OCI-LY7 (cell line): ENCODE measurements at regions not wholly inside any gene's neighbourhood (a gene's known extent, or its start where the extent isn't known, plus 50 kb on each side); places are given as distances from the start of the nearest gene placed in this dataset.

Experiments
- BruUV-seq: library from RNA; stranded (reverse); fragments of 400-500 nt; replicated peaks from 2 replicates; lab custom pipeline; 2021; lab: Mats Ljungman, UMichigan
- CTCF ChIA-PET: fragments of 300-600 bp; sonication (Branson Sonifier 250); formaldehyde crosslinking; loops from one replicate; lab custom pipeline; 2022; ENCODE audit warnings: antibody characterized with exemption; ENCODE audit not compliant: unreplicated experiment; lab: Charles Lee
- POLR2A ChIA-PET: fragments of 300-600 bp; sonication (Branson Sonifier 250); formaldehyde crosslinking; loops from one replicate; lab custom pipeline; 2022; ENCODE audit warnings: antibody characterized with exemption; lab: Charles Lee
- DNase-seq: peaks from one replicate; pipeline ENCODE4 v3.0.0-alpha.2; 2015; ENCODE audit warnings: low spot score
- H2AFZ ChIP-seq: fragments of 200-600 bp; sonication (generic), shearing (Covaris generic); 2 replicates; pipeline ENCODE4 v1.6.1; 2014; ENCODE audit warnings: mild to moderate bottlenecking, antibody characterized with exemption, low read length, moderate library complexity
- H3K27ac ChIP-seq: fragments of 200-600 bp; sonication (generic); 2 replicates; pipeline ENCODE4 v1.5.1; 2014; ENCODE audit warnings: mixed run types, low read depth, mild to moderate bottlenecking, moderate library complexity, low read length, inconsistent platforms; ENCODE audit not compliant: poor library complexity, severe bottlenecking
- H3K36me3 ChIP-seq: fragments of 200-600 bp; sonication (generic); 2 replicates; pipeline ENCODE4 v1.6.1; 2014; ENCODE audit warnings: mild to moderate bottlenecking, antibody characterized with exemption, low read length, moderate library complexity, mixed read lengths; ENCODE audit not compliant: insufficient read depth
- H3K4me1 ChIP-seq: fragments of 200-600 bp; sonication (generic); 2 replicates; pipeline ENCODE4 v1.5.1; 2014; ENCODE audit warnings: mild to moderate bottlenecking, low read length; ENCODE audit not compliant: insufficient read depth, poor library complexity, severe bottlenecking
- H3K4me2 ChIP-seq: fragments of 200-600 bp; sonication (generic); 2 replicates; pipeline ENCODE4 v1.6.1; 2014; ENCODE audit warnings: mild to moderate bottlenecking, low read length
- H3K4me3 ChIP-seq: fragments of 200-600 bp; sonication (generic); 2 replicates; pipeline ENCODE4 v1.5.1; 2014; ENCODE audit warnings: mild to moderate bottlenecking, low read depth, low read length; ENCODE audit not compliant: poor library complexity, severe bottlenecking
- H3K79me2 ChIP-seq: fragments of 200-600 bp; sonication (generic); 2 replicates; pipeline ENCODE4 v1.6.1; 2016; ENCODE audit warnings: low read depth, mild to moderate bottlenecking, low read length, moderate library complexity, mixed read lengths; ENCODE audit not compliant: insufficient read depth
- H3K9me2 ChIP-seq: fragments of 200-600 bp; sonication (generic); 2 replicates; pipeline ENCODE4 v1.6.1; 2016; ENCODE audit warnings: mild to moderate bottlenecking, low read length, mixed read lengths; ENCODE audit not compliant: insufficient read depth
- H3K9me3 ChIP-seq: fragments of 200-600 bp; sonication (generic); 2 replicates; pipeline ENCODE4 v1.6.1; 2014; ENCODE audit warnings: mild to moderate bottlenecking, mixed run types, low read length, mixed read lengths
- H4K20me1 ChIP-seq: fragments of 200-600 bp; sonication (generic); 2 replicates; pipeline ENCODE4 v1.6.1; 2014; ENCODE audit warnings: mild to moderate bottlenecking, antibody characterized with exemption, low read length, moderate library complexity, mixed read lengths; ENCODE audit not compliant: insufficient read depth
- CTCF ChIP-seq: fragments of 200-600 bp; sonication (generic); conservative IDR thresholded peaks from 2 replicates; pipeline ENCODE4 v1.5.1; 2014; ENCODE audit warnings: mild to moderate bottlenecking, antibody characterized with exemption, low read length, moderate library complexity, mixed read lengths
- EZH2phosphoT487 ChIP-seq: fragments of 200-600 bp; sonication (generic); IDR thresholded peaks from 2 replicates; pipeline ENCODE4 v1.6.1; 2018; ENCODE audit warnings: low read depth, borderline replicate concordance, mild to moderate bottlenecking, mixed run types, antibody characterized with exemption, low read length, moderate library complexity, mixed read lengths
- intact Hi-C: fragments of 100-400 bp; cut with micrococcal nuclease; formaldehyde crosslinking; loops from one replicate; pipeline ENCODE4 v1.10.0; 2022; ENCODE audit not compliant: unreplicated experiment

- POLR2A ChIA-PET, result no interaction called here
Measured at GRCh38 chr14:54314365-54315104, 82.3 kb upstream of the CDKN3 start.

GRCh38 chr14:54316652-54317051 lies 80.2 kb upstream of the CDKN3 start:
- H3K4me3 ChIP-seq, result no peak overlapping the region
- intact Hi-C loops, result no loop called here
- BruUV-seq, result no TSS peak
- no peak for DNase-seq
- no peaks in the 10 kb centered on the region for H3K79me2 ChIP-seq
- POLR2A ChIA-PET, result no interaction called here
- no peaks in the 10 kb centered on the region for H3K36me3 ChIP-seq
- no peaks in the 10 kb centered on the region for H4K20me1 ChIP-seq
- TF ChIP-seq CTCF (no peak), EZH2phosphoT487 (no peak)
- no peak overlapping the region for H3K27ac ChIP-seq
- CTCF ChIA-PET, result no interaction called here
- H2AFZ ChIP-seq, result no peak overlapping the region
- no peaks in the 10 kb centered on the region for H3K9me3 ChIP-seq
- H3K9me2 ChIP-seq, result no peaks in the 10 kb centered on the region
- H3K4me1 ChIP-seq, result no peaks in the 10 kb centered on the region
- no peak overlapping the region for H3K4me2 ChIP-seq

More at GRCh38 chr14:54314365-54315104, 82.3 kb upstream of the CDKN3 start:
- H3K4me2 ChIP-seq, result no peak overlapping the region
- H3K36me3 ChIP-seq, result no peaks in the 10 kb centered on the region
- H2AFZ ChIP-seq, result no peak overlapping the region
- no peak overlapping the region for H3K4me3 ChIP-seq
- CTCF ChIA-PET, result no interaction called here
- no peak overlapping the region for H3K27ac ChIP-seq
- no peaks in the 10 kb centered on the region for H3K79me2 ChIP-seq
- H3K4me1 ChIP-seq, result no peaks in the 10 kb centered on the region
- intact Hi-C loops, result no loop called here
- no peak for DNase-seq
- H3K9me3 ChIP-seq, result no peaks in the 10 kb centered on the region
- no TSS peak for BruUV-seq
- TF ChIP-seq EZH2phosphoT487, result no peak
- TF ChIP-seq CTCF, result no peak
- H3K9me2 ChIP-seq, result no peaks in the 10 kb centered on the region
- no peaks in the 10 kb centered on the region for H4K20me1 ChIP-seq

- no peaks in the 10 kb centered on the region for H4K20me1 ChIP-seq
- no peak overlapping the region for H3K4me3 ChIP-seq
- intact Hi-C loops, result no loop called here
- no peaks in the 10 kb centered on the region for H3K9me3 ChIP-seq
- H3K36me3 ChIP-seq, result no peaks in the 10 kb centered on the region
- H3K9me2 ChIP-seq, result no peaks in the 10 kb centered on the region
- H3K79me2 ChIP-seq, result no peaks in the 10 kb centered on the region
- CTCF ChIA-PET, result no interaction called here
- BruUV-seq, result no TSS peak
- H2AFZ ChIP-seq, result no peak overlapping the region
- H3K4me2 ChIP-seq, result no peak overlapping the region
- H3K27ac ChIP-seq, result no peak overlapping the region
- H3K4me1 ChIP-seq, result no peaks in the 10 kb centered on the region
- POLR2A ChIA-PET, result interaction anchor here (1.2 kb wide), 1 partner anchor 18 kb away, joined by 3 read pairs; no protein-coding TSS in a partner anchor
- DNase-seq, result no peak
- TF ChIP-seq EZH2phosphoT487 (no peak), CTCF (no peak)
Measured at GRCh38 chr14:54317391-54317790, 79.4 kb upstream of the CDKN3 start.
